Upper lobe of left lung (tissue), 4 donors: ENCODE measurements at regions not wholly inside any gene's neighbourhood (a gene's known extent, or its start where the extent isn't known, plus 50 kb on each side); places are given as distances from the start of the nearest gene placed in this dataset.

ENCODE experiments used
- CTCF ChIP-seq, 6 experiments: fragments of 450-650 bp in 4 of 6; fragments of 200-600 bp in 2 of 6; sonication (generic) in 2 of 6; IDR thresholded peaks; one replicate each; pipeline ENCODE4 v1.5.1; 2016 to 2019; ENCODE audit warnings: antibody characterized with exemption in 6 of 6
- POLR2AphosphoS5 ChIP-seq, 2 donors: sonication (generic); formaldehyde crosslinking; IDR thresholded peaks; one replicate each; pipeline ENCODE4 v1.5.1; 2017; ENCODE audit warnings: antibody characterized with exemption in 2 of 2

- TF ChIP-seq CTCF (IDR thresholded peaks at IDR 0.05) (no peak), POLR2AphosphoS5 (IDR thresholded peaks at IDR 0.05) (no peak)
These were observed 639.1 kb downstream of the BRD1 start for GRCh38 chr22:49188591-49188990.
